Sciatic nerve (tissue), 2 donors: ENCODE measurements at regions not wholly inside any gene's neighbourhood (a gene's known extent, or its start where the extent isn't known, plus 50 kb on each side); places are given as distances from the start of the nearest gene placed in this dataset.

ENCODE experiments used
- ATAC-seq: fragments of 200-7000 bp; cut with Tn5 transposase; one replicate; pipeline ENCODE4 v1.9.1; 2020; ENCODE audit warnings: mild to moderate bottlenecking, moderate library complexity
- DNase-seq: peaks from one replicate; pipeline ENCODE4 v3.0.0-alpha.2; 2020; ENCODE audit warnings: low spot score
- intact Hi-C: fragments of 100-400 bp; cut with DNase I; formaldehyde crosslinking; loops from one replicate; pipeline ENCODE4 v1.14.2; 2022
- donor health status: DM: no; HTN: no; CAD: no.
- donor health status: DM: no; HTN: no; CAD: no.

DNA sequence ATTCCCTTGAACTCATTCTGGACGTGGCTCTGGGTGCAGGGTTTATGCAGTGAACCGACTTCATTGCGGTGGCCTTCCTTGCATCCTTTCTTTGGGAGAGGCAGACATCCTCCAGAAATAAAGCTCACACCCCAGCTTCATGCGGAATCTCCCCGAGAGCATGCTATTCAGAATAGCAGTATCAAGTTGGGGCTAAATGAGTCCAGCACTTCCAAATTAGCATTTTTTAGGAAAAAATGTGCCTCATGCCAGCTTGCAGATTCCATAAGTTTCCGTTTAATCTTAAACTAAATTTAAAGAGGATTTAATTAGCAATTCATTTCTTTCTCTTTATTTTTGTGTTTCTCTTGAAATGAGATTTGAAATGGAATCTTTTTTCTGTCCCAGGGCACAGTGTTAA is 107.4 kb upstream of the HDAC4 start:
- DNase-seq (no peak), ATAC-seq (no peak)
- intact Hi-C loops = no loop called here

DNA sequence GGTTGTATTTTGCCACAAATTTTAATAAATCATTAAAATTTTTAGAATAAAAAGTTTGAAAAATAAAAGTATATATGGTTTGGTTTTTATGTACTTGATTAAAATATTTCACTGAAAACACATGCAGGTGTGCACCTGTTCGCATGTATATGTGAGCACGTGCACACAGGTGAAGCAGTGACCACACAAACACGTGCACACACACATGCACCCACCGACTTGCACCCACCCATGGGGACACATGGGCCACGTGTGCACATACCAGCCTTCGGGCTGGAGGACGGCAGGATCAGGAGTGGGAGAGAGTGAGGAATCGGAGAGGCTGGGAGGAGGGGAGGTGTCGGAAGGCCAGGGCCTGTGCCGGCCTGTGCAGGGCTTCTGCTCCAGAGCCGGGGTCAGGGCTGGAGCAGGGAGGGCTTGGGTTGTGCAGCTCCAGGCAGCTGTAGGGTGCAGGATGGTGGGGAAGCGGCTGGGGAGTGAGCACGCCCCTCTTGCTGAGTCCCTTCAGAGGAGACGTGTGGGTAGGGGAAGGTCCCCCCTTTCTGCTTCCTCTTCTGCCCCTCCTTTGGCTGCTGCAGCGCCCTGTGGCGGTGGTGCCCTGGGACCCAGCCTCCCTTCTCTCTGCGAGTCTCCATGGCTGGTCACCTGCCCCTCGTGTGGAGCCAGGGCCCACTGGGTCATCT is 106.9 kb upstream of the HDAC4 start:
- peak; percentile 11 for ATAC-seq
- DNase-seq = no peak
- intact Hi-C loops = no loop called here

DNA sequence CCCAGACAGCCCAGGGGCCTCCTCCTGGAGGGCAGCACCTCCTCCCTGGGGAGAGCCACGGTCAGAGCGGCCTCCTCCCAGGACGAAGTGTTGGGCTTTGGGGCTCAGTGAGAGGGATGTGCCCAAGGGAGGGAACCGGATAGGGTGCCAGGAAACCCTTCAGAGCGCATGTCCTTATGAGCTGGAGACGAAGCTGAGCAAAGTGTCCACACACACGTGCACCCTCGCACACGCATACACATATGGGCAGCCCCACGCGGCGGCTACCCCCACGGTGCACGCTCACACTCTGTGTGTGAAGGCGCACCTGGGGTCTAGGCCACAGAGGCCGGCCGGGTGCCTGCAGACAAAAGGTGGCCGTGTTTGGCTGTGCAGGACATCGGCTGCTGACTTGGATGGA is 106.1 kb upstream of the HDAC4 start:
- intact Hi-C loops = no loop called here
- ATAC-seq = no peak
- no peak for DNase-seq

DNA sequence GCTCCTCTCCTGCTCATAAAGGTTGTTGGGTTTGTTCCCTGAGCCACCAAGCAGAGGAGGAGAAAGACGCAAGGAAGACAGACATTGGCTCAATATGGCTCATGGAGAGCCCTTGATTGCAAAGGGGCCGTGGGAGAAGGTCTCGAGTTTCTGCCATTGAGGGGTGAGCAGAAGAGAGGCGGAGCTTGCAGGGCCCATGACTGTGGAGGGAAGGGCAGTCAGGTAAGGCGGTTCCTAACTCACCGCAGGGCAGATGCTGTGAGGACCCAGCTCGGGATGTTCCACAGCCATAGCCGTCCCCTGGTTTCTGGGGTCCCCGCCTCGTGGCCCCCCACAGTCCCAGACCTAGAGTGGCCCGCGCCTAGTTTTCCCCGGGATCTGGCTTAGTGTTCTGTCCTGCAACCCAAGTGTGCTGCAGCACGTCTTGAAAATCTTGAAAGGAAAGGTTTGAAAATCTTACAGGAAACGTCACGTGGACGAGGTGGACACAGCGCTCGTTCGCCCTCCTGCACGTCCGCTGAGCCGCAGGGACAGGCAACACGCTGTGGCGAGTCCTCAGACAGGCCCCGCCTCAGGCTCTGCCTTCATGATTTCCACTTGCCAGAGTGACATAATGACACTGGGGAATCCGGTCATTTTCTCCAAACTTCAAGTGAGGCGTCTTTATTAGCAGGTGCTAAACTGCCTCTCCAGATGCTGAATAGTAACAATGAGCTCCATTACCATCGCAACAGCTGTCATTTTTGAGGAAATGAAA is 105.5 kb upstream of the HDAC4 start:
- DNase-seq = no peak
- intact Hi-C loops = no loop called here
- ATAC-seq = peak; percentile 54

DNA sequence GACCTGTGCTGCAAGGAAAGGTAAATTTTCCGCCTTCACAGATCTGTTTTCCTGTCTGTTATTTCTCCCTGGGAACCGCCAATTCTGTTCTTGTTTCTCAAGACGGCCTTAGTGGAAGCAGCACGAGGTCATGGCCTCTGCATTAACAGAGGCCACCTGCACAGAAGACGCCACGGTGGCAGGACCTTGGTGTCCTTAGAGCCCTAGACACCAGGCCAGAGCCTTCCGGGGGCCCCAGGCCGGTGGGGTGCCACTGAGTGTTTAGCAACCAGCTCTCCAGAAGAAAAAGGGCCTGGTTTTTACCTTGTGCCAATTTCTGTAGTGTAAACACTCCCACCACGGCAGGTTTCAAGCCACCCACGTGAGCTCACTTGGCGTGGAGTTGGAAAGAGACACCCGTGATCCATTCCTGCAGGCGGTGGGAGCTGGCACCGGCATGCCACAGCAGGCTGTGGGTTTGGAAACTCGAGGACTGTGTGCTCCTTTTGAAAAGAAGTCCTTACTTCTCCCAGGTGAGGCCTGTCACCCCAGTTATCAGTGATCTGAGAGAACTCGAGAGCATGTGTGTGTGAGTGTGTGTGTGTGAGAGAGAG is 103.9 kb upstream of the HDAC4 start:
- intact Hi-C loops = no loop called here
- no peak for DNase-seq
- no peak for ATAC-seq

DNA sequence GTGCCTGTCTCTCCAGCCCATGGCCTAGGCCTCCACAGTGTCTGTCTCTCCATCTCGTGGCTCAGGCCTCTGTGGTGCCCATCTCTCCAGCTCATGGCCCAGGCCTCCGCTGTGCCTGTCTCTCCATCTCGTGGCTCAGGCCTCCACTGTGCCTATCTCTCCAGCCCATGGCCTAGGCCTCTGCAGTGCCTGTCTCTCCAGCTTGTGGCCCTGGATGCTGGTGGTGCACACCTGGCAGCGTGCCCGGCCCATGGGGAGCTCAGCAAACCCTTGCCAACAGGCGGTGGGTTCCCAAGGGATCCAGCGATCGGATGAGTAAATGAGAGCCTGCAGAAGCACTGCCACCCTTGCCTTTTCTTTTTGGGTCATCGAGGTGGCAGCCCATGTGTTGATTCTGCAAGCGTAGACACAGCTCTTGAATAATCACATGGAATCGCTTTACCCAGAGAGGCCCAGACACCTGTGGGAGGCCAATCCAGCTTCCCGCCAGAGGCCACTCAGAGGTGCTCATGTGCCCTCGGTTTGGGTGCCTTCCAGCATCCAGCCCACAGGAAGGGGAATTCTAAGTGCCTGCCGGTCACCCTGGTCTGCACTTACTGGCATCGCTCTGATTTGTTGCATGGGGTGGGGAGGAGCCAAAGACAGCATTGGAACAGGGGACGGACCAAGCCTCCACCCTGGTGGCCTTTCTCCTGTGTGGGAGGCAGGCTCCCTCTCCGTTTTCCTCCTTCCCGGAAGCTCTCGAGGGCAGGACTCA is 101.8 kb upstream of the HDAC4 start:
- ATAC-seq (no peak), DNase-seq (no peak)
- intact Hi-C loops = no loop called here

DNA sequence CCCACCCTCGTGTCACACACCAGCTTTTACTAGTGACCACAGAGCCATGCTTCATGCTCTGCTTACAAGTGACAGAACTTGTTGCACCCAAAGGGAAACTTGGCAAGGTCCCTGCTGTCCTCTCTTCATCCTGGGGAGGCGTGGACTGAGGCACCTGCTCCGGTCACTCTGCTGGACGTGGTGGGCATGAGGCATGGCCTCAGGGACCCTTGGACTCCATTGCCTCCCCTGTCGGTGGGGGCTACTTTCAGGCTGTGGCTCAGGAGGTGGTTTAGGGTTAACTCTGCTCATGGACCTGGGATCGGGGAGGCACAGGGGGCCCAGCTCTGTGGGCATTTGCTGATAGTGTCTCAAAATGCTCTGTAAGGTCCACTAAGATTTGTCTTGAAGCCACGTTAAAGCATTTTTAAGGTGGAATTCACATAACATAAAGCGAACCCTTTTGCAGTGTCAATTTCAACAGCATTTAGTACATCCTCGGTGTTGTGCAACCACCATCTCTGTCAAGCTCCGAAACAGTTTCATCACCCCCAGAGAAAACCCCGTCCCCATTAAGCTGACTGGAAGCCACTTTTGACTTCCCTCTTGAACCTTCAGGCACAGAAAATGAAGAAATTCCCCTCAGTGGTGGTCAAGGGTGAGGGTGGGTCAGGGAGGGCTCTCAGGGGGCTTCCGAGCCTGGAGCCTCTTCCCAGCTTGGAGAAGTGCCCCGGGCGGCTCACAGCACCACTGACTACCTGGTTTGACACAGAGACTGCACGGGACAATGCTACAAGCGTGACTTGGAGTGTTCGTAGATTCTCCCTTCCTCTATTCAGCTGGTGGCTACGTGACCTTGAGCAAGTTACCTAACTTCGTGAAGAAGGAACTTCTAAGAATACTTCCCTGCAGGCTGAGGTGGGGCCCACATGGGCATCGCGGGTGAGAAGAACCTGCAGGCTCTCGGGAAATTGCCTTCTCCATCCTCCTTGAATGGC is 100.0 kb upstream of the HDAC4 start:
- intact Hi-C loops = no loop called here
- ATAC-seq = no peak

DNA sequence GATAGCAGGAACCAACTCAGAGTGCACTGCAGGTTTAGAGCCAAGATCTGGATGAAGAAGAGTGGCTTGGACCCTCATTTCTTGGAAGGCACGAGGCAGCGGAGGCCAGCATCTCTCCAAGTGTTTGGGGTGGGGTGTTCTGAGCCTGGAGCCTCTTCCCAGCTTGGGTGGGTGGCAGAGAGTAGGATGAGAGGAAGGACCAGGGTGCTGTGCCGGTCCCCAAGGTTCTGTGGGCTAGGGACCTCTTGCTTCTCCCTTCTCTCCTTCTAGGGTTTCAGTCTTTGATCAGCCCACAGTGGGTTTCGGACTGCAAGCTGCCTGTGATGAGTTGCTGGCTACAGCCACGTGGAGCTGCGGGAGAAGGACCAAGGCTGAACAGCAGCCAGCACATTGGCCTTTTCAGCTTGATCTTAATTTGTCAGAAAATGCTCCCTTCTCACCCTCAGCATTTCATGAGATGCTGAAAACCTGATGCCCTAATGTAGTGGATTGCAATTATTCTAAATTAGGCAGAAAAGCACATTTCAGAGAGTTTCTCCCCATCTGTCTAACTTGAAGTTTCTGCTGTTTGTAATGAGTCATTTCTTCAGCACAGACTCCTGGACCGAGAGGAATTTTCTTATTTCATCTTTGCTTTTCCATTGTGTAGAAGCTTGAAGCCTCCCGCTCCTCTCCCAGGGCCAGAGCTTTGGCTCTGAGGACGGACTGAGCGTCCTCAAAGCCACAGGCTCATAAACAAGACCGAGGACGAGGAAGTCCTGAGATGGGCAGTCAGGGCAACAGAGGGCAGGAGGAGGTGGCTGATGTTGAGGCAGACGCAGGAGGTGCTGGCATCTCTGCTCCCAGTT is 99.1 kb upstream of the HDAC4 start:
- ATAC-seq (peak; percentile 49), DNase-seq (no peak)
- intact Hi-C loops = no loop called here

More for the DNA sequence above, 100.0 kb upstream of the HDAC4 start:
- DNase-seq = no peak

DNA sequence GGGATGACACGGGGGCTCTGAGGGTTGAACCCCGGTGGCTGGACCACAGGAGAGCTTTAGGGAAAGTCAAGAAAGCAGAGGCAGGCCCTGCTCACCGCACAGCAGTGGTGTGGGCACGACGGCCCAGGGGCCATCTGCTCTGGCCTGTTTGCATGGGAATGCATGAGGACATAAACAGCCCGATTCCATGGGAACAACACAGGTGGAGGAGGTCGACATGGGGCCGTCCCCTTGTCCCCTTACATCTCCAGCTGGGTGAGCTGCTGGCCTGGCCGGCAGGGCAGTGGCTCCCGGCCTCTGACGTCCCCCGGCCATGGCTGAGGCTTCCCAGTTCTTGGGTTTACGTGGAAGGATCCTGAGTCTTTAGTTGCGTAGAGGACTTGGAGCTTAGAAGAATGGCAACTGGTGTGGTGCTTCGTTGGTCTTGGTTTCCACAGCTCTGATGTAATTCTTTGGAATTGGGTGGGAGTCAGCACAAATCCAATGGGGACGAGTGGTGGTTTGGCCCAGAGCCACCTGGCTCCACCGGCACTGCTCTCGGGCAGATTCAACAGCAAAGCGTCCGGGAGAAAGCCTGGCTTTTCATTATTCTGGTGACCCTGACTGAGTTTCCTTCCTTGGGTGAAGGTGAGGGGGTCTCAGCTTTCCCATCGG is 98.3 kb upstream of the HDAC4 start:
- intact Hi-C loops = no loop called here
- ATAC-seq = peak; percentile 91
- DNase-seq = peak; percentile 89

DNA sequence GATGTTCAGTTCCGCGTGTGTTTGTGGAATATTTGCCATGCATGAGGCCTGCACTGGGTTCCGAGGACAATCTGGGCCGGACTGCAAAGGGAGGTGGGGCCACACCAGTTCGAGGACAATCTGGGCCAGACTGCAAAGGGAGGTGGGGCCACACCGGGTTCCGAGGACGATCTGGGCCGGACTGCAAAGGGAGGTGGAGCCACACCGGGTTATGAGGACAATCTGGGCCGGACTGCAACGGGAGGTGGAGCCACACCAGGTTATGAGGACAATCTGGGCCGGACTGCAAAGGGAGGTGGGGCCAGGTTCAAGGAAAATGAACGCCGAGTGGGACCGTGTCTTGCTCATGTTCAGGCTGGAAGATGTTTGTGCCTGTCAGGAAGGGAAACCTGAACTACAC is 97.8 kb upstream of the HDAC4 start:
- intact Hi-C loops = no loop called here
- peak; percentile 75 for ATAC-seq
- no peak for DNase-seq

DNA sequence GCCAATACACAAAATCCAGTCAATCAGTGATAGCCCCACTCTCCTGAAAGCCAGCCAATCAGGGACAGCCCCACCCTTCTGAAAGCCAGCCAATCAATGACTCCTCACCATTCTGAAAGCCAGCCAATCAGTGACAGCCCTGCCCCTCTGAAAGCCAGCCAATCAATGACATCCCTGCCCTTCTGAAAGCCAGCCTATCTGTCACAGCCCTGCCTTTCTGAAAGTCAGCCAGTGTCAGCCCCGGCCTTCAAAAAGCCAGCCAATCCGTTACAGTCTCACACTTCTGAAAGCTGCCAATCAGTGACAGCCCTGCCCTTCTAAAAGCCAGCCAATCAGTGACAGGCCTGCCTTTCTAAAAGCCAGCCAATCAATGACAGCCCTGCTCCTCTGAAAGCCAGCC is 95.9 kb upstream of the HDAC4 start:
- ATAC-seq = no peak

DNA sequence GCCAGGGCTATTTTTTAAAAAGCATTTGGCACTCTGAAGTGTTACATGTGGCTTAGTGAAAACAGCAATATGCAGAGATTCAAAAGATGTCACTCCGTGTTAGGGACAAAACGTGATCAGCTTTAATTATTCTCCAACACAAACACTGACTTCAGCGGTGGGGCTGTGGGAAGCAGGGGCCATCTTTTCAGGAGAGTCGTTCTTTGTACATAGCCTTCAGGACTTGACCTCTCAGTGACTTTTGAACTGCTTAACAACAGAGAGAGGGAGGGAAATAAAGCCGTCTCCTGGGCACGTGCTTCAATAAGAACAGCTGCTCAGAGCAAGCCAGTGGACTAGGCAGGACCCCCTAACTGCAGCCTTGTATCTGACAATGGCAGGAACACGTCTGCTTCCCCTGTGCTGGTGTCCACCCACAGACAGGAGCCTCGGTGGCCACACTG is 95.0 kb upstream of the HDAC4 start:
- ATAC-seq = no peak
- intact Hi-C loops = no loop called here
- DNase-seq = no peak

More for the DNA sequence above, 95.9 kb upstream of the HDAC4 start:
- no peak for DNase-seq
- intact Hi-C loops = no loop called here

DNA sequence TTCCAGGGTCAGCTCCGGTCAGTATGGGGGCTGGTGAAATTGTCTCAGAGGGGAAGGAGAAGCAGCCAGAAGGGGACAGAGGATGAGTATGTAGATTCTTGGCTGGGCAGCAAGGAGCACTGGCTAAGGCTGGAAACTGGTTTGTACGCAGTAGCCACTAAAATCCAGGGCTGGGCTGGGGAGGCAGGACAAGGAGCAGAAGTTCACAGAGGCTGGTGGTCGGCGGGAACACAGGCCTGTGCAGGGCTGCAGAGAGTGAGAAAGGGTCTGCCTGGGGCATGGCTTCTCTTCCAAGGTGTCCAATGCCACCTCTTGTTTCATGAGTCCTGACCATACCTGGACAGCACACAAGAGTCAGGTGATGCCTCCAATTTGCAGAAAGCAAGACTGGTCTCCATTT is 94.4 kb upstream of the HDAC4 start:
- ATAC-seq = no peak
- DNase-seq = no peak
- intact Hi-C loops = no loop called here

DNA sequence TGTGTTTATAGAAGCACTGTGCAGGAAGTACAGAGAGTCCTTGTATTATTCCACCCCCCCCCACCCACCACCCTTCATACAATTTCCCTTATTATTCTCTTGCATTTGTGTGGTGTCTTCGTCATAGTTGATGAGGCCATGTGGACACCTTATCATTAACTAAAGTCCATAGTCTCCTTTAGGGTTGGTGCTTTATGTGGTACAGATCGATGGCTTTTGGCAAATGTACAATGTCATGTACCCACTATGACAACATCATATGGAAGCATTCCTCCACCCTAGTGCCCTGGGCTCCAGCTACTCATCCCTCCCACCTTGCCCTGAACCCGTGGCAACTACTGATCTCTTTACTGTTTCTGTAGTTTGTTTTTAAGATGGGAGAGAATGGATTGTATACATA is 93.8 kb upstream of the HDAC4 start:
- DNase-seq = no peak
- intact Hi-C loops = no loop called here
- no peak for ATAC-seq

DNA sequence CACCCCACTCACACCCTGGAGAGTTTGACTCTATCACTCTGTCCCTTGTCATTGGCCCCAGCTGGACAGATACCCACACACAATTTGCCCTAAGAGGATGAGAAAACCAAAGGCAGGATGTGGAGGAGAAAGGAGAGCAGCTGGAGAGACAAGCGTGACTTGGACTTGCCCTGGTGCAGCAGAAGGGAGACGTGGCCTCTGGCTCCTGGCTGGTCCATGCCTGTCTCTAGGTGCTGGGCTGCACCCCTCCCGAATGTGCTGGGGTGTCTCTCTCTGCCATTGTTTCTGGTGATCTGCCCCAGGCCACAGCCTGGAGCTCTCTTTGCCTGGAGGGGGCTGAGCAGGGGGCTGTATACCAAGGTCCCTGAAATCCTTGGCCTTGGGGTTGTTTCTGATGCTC is 88.7 kb upstream of the HDAC4 start:
- intact Hi-C loops = no loop called here
- DNase-seq = no peak
- no peak for ATAC-seq

DNA sequence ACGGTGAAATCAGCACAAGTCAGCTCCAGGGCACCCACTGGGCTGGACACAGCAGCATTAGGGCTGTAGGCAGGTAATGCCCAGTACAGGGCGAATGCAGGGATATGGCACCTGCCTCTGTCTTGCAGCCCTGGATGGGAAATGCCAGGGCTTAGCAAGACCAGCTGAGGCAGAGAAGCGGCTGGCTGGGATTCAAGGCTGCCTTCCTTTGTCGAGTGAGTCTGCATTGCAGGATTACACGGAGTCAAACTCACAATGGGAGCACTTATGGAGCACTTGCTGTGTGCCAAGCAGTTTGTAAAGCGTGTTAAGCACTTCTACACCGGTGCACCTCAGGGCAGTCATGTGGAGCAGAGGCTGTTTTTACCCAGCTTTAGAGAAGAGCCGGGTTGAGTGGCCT is 87.3 kb upstream of the HDAC4 start:
- DNase-seq (no peak), ATAC-seq (no peak)
- intact Hi-C loops = no loop called here

DNA sequence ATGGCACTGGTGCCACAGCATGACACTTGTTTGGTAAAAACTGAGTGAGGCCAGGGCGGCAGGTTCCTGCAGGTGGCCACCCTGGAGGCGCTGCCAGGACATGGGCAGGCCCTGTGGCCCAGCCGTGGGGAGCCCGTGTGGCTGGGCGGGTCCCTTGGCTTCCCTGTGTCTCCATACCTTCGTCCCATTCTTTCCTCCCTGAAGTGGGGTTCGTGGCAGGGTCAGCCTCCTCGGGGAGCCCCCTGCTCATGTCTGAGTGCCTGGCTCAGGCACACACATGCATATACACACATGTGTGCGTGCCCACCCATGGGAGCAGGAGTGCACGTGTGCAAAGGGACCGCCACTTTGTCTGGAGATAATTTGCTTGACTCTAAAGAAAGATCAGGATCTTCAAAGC is 86.5 kb upstream of the HDAC4 start:
- ATAC-seq (no peak), DNase-seq (no peak)
- intact Hi-C loops = no loop called here
